ENCODE measurements at regions not wholly inside any gene's neighbourhood (a gene's known extent, or its start where the extent isn't known, plus 50 kb on each side); places are given as distances from the start of the nearest gene placed in this dataset.

- no peak for DNase-seq (ENCODE audit: low spot score)
- TF ChIP-seq CTCF (IDR thresholded peaks at IDR 0.05; ENCODE audit: extremely low read depth, missing control alignments), result no peak
Measured at GRCh38 chr10:2083591-2083990, 346.3 kb upstream of the ADARB2 start.

GRCh38 chr10:2081501-2081900 is 344.2 kb upstream of the ADARB2 start:
- TF ChIP-seq CTCF (IDR thresholded peaks at IDR 0.05; ENCODE audit: extremely low read depth, missing control alignments), result no peak
- DNase-seq (ENCODE audit: low spot score), result no peak

GRCh38 chr10:2079603-2080078 is 342.3 kb upstream of the ADARB2 start:
- no peak for TF ChIP-seq CTCF (IDR thresholded peaks at IDR 0.05; ENCODE audit: extremely low read depth, missing control alignments)
- DNase-seq (ENCODE audit: low spot score), result no peak

- TF ChIP-seq CTCF (IDR thresholded peaks at IDR 0.05; ENCODE audit: extremely low read depth, missing control alignments), result no peak
- no peak for DNase-seq (ENCODE audit: low spot score)
Measured at GRCh38 chr10:2077231-2077630, 339.9 kb upstream of the ADARB2 start.

GRCh38 chr10:2076528-2076927 is 339.2 kb upstream of the ADARB2 start:
- DNase-seq (ENCODE audit: low spot score), result no peak

GRCh38 chr10:2067015-2067414 is 329.7 kb upstream of the ADARB2 start:
- TF ChIP-seq CTCF (IDR thresholded peaks at IDR 0.05; ENCODE audit: extremely low read depth, missing control alignments), result no peak
- DNase-seq (ENCODE audit: low spot score), result no peak

More at GRCh38 chr10:2076528-2076927, 339.2 kb upstream of the ADARB2 start:
- no peak for TF ChIP-seq CTCF (IDR thresholded peaks at IDR 0.05; ENCODE audit: extremely low read depth, missing control alignments)

- no peak for TF ChIP-seq CTCF (IDR thresholded peaks at IDR 0.05; ENCODE audit: extremely low read depth, missing control alignments)
- DNase-seq (ENCODE audit: low spot score), result no peak
Measured at GRCh38 chr10:2054728-2055127, 317.4 kb upstream of the ADARB2 start.

All from GM20000 (cell line).